HG03354 (cell line): ENCODE measurements at regions not wholly inside any gene's neighbourhood (a gene's known extent, or its start where the extent isn't known, plus 50 kb on each side); places are given as distances from the start of the nearest gene placed in this dataset.
"Not testable (repeated sequence)": the region's sequence is repeated elsewhere in the genome, so short reads cannot be mapped to it uniquely, and the experiment has no call there.

Experiments
- ATAC-seq: cut with Tn5 transposase; IDR thresholded peaks from one replicate; pipeline ENCODE4 v1.9.1; 2021; ENCODE audit warnings: mild to moderate bottlenecking; ENCODE audit not compliant: unreplicated experiment, poor library complexity, severe bottlenecking

DNA sequence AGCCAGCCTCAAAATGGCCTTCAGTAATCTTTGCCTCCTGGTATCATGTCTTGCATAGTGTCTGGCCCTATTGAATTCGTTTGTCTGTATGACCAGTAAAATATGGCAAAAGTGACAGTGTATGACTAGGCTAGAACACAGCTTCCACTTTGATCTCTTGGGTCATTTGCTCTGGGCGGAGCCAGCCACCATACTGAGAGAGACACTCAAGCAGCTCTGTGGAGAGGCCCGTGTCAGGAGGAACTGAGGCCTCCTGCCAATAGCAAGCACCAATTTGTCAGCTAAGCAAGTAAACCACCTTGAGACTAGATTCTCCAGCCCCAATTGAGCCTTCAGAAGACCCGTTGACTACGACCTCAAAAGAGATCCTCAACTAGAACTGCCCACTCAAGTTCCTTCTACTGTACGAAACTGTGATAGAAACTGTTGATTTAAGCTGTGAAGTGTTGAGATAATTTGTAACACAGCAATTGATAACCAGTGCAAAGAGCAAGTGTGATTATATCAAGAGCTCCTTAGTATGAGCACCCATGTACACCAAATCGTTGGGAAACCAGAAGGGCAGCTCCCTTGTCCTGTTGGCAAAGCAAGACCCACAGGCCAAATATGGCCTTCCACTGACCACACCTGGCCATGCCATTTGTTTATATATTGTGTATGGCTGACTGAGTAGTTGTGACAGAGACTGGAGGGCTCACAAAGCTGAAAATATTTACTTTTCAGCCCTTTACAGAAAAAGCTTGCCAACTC is 52.7 kb upstream of the SERBP1 start:
- no peak for ATAC-seq

DNA sequence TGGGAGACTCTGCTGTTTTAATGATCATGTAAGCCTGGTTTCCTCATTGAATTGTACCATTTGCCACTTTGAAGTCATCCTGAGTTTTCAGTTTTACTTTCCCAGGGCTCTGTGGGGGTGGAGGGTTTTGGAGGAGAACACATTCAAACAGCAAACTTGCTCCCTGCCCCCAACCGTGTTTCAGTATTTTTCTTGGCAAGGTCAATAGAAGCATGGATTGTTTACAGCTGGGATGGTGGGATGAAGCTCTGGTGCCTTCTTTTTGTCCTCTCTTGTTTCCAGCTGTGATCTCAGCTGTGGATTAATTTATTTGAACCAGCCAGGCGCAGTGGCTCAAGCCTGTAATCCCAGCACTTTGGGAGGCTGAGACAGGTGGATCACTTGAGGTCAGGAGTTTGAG is 54.3 kb upstream of the SERBP1 start:
- no peak for ATAC-seq

DNA sequence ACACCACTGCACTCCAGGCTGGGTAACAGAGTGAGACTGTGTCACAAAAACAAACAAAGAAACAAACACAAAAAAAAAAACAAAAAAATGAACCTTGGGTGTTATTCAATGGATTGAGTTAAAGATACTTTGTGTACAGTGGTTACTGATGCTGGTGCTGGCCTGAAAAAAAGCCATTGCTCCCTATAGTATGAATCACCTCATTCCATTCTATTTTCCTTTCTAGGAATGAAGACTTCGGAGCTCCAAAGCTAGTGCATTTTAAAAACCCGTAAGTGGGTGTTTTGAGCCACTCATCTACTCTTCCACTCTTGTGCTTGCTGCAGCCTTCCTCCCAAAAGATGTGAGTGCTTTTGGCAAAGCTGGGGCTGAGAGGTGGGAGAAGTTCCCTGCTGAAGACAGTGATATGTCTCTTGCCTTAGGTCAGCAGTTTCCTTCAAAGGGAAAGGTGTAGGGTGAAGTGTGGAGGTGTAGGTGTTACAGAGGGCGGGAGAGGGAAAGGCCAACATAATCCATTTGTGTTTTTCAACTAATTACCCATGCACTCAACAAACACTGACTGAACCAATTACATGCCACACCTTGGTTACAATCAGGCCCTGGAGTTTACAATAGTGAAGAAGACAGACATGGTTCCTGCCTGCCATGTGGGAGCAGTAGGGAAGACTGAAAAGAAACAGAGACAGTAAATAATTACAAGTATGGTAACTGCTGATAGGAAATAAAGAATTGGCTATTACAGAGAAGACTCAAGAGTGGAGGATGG is 55.0 kb upstream of the SERBP1 start:
- ATAC-seq, result no peak

DNA sequence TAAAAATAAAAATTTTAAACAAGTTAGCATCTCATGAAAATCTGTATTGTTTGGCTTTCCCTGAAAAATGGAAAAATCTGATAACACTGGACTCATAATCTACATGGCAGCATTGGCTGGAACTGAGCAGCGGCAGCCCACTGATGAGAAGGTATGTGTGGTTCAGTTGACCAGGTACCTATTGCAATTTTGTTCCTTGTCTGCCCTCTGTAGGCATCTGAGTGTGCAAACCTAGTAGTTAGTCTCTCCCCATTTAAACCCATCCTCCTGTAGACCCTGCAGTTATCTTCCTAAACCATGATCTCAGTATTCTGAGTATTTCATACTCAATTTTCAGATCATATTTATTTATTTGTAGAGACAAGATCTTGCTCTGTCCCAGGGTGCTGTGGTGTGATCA is 59.4 kb upstream of the SERBP1 start:
- peak; percentile 58 for ATAC-seq

DNA sequence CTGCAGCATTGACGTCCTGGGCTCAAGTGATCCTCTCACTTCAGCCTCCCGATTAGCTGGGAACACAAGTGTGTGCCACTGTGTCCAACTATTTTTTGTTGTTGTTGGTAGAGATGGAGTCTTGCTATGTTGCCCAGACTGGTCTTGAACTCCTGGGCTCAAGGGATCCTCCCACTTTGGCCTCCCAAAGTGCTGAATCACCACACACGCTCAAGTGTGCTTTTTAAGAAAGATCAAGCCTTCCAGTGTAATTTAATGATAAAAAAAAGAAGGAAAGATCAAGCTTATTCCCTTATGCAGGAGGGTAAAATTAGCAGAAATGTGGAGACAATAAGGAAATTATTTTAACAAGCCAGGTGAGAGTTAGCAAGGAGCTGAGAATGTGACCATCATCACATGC is 61.1 kb upstream of the SERBP1 start:
- ATAC-seq, result no peak

DNA sequence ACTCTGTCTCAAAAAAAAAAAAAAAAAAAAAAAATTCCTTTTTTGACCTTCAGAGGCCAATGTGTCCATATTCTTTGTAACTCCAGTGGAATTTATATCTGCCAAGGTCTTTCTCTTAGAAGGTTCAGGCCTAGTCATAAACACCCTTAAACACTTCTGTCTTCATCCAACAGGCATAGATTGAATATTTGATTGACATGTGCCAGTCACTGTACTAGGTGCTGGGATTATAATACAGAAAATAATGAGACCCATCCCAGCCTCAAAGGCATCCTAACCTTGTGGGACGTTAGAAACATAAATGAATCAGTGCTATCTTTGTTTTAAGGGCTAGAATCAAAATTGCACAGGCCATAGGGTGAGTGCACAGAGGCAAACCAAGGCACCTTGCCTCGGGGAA is 62.9 kb upstream of the SERBP1 start:
- ATAC-seq, result no peak

GRCh38 chr1:67495327-67495726 is 65.1 kb upstream of the SERBP1 start:
- ATAC-seq, result no peak

DNA sequence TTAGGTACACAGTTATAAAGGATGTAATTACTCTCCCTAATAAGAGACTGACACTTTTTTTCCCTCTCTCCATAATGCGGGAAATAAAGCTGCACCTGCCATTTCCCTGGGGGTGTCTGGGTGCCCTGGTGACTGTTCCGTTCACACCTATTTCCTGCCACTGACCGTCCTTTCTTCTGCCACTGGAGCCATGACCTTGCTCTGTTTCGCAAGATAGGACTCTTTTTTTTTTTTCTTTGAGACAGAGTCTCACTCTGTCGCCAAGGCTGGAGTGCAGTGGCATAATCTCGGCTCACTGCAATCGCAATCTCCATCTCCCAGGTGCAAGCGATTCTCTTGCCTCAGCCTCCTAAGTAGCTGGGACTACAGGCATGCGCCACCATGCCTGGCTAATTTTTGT is 66.1 kb upstream of the SERBP1 start:
- no peak for ATAC-seq

DNA sequence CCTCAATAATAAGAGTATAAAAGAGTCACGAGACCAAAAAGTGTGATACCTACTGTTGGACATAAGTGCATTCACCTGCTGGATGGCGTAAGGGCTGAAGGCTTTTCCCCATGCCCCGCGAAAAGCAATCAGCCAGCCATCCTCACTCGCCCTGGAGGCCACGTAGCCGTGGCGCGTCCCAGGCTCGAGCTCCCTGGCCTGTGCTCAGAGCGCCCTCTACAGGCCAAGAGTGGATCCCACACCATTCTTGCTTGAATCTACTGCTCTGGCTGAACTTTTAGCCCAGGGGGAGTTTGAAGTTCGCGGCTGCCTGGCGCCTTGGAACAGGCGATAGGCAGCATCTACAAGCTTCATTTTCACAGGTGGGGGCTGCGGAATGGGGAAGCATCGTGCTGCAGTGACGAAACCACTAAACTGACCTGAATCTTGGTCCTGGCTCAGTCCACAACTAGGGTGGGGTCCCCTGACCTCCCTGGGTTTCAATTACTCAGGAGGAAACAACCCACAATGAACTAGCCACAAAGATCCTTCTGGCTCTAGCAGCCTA is 70.3 kb upstream of the SERBP1 start:
- peak; percentile 100 for ATAC-seq

GRCh38 chr1:67503974-67504373 is 73.8 kb upstream of the SERBP1 start:
- no peak for ATAC-seq

DNA sequence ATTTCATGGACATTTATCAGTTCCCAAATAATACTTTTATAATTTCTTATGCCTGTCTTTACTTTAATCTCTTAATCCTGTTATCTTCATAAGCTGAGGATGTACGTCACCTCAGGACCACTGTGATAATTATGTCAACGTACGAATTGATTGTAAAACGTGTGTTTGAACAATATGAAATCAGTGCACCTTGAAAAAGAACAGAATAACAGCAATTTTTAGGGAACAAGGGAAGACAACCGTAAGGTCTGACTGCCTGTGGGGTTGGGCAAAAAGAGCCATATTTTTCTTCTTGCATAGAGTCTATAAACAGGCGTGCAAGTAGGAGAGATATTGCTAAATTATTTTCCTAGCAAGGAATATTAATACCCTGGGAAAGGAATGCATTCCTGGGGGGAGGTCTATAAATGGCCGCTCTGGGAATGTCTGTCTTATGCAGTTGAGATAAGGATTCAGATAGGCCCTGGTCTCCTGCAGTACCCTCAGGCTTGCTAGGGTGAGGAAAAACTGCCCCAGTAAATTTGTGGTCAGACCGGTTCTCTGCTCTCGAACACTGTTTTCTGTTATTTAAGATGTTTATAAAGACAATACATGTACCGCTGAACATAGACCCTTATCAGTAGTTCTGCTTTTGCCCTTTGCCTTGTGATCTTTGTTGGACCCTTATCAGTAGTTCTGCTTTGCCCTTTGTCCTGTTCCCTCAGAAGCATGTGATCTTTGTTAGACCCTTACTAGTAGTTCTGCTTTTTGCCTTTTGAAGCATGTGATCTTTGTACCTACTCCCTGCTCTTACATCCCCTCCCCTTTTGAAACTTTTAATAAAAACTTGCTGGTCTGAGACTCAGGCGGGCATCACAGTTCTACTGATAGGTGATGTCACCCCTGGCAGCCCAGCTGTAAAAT is 83.4 kb upstream of the SERBP1 start:
- not testable (repeated sequence) for ATAC-seq

DNA sequence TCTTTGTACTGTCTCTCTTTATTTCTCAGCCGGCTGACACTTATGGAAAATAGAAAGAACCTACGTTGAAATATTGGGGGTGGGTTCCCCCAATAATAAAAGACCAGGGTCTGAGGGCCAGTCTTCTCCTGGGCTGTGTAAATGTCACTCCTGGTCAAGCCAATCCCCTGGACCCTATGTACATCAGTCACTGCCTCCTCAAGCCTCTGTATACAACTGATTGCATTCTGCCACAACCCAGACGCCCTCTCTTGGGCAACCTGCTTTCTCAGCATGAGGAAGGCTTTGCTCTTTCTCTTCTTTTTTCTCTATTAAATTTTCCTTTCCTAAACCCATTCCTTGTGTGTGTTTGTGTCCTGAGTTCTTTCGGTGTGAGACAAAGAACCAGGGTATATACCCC is 84.1 kb upstream of the SERBP1 start:
- ATAC-seq, result no peak

GRCh38 chr1:67514786-67515185 is 84.6 kb upstream of the SERBP1 start:
- no peak for ATAC-seq

GRCh38 chr1:67515324-67516080 is 85.3 kb upstream of the SERBP1 start:
- no peak for ATAC-seq

DNA sequence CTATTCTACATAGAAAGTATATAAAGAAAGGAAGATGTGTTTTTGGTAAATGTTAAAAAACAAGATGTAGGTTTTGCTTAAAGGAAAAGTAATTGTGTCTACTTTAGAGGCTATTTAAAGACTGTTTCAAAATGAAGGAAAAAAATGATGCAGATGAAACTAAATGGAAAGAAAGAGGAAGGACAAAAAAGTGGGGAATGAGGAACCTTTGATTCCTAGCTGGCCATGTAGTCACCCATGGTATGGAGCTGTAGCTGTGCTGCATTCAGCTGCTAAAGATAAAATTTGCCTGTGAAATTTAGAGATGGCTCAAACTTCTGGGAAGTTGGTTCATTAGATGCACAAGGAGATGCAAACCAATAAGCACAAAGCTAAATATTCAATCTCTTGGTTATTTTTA is 86.8 kb upstream of the SERBP1 start:
- ATAC-seq, result no peak

GRCh38 chr1:67522001-67522441 is 91.8 kb upstream of the SERBP1 start:
- no peak for ATAC-seq

DNA sequence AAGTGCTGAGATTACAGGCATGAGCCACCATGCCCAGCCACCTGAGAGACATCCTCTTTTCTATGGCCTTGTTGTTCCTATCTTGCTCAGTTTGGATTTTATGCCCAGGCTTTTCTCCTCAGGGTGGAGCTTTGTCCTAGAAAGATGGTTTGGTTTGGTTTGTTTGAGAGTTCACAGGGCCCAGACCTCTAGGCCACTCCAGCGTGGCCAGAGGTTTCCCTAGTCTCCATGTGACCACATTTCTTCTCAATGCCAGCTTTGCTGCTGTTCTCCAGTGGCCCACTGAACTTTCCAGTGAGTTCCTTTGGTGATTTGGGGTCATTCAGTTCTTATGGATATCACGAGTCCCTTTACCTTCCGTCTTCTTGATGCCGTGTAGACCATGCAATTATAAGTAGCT is 92.6 kb upstream of the SERBP1 start:
- no peak for ATAC-seq

DNA sequence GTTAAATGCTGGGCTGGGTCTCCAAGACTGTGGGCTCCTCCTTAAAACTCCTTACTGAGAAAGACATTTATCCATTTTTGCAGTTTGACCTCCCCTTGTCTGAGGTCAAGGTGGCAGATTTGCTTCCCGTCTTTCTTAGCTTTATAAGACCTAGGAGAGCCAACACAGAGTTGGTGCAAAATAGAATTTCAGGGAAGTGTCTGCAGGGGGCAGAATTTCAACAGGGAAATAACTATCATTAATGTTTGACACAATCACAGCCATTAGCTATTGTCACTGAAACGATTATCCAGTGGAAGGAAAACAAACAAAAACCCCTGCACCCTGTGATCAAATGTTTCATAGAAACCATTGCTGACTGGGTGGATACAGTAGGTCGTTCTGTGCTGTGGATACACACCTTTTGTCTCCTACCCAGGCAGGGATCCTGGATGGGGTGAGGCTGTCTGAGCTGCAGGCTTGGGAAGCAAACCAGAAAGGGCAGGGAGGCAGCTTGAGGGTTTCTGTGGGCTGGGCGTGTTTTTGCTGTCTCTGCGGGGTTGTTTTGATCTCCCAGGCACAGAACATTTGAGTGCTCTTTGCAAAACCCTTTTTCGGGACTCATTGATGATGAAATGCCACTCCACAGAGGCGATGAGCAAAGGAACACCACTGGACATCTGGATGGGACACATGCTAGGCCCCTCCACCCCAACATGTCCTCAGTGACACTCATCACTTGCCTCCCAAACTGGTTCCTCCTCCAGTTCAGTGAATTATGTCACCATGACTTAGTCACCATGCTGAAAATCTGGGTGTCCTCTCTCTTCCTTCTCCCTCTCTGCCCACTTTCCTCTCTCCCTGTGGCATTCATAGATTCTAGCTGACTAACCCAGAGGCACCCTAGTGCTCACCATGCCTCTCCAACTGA is 94.2 kb upstream of the SERBP1 start:
- no peak for ATAC-seq
